HepG2 (cell line): ENCODE measurements at regions not wholly inside any gene's neighbourhood (a gene's known extent, or its start where the extent isn't known, plus 50 kb on each side); places are given as distances from the start of the nearest gene placed in this dataset.

Source experiments
- ATAC-seq: fragments of 200-7000 bp; cut with Tn5 transposase; 3 replicates; pipeline ENCODE4 v1.9.1; 2020; ENCODE audit warnings: mild to moderate bottlenecking, moderate library complexity
- BruUV-seq: library from RNA; stranded (reverse); fragments of 400-500 nt; replicated peaks from 2 replicates; lab custom pipeline; 2021; lab: Mats Ljungman, UMichigan
- CTCF ChIA-PET: fragments of 300-600 bp; formaldehyde crosslinking; extraction: SDS; loops from one replicate; lab custom pipeline; 2021; ENCODE audit warnings: low total read pairs, inconsistent platforms, low intra/inter-chr PET ratio; lab: Yijun Ruan, JAX
- POLR2A ChIA-PET: fragments of 350-600 bp; sonication (Branson Sonifier 250); formaldehyde crosslinking; loops from one replicate; lab custom pipeline; 2020; ENCODE audit warnings: antibody characterized with exemption, inconsistent platforms; lab: Yijun Ruan, JAX
- DNase-seq: peaks from one replicate; pipeline ENCODE4 v3.0.0-alpha.2; 2015; ENCODE audit warnings: low spot score
- FAIRE-seq: peaks from 3 replicates; lab custom pipeline; 2011; peaks lifted over from hg19 to GRCh38; lab: Jason Lieb, UNC
- H2AFZ ChIP-seq: one replicate; pipeline ENCODE4 v1.6.1; 2011; ENCODE audit warnings: low read length, inconsistent platforms
- H3K27ac ChIP-seq: fragments of 300-600 bp; 3 replicates; pipeline ENCODE4 v1.8.0; 2011; ENCODE audit warnings: mixed run types, mild to moderate bottlenecking, mixed read lengths, low read length, inconsistent platforms; ENCODE audit not compliant: insufficient read depth; ENCODE audit errors: extremely low read length
- H3K27me3 ChIP-seq, 2 experiments: fragments of 200-600 bp in 1 of 2; 2 replicates in 1 of 2; 3 replicates in 1 of 2; pipeline versions ENCODE4 v1.6.0 to v1.8.0; 2011; ENCODE audit warnings: low read length in 2 of 2, mild to moderate bottlenecking in 2 of 2, moderate library complexity in 2 of 2, inconsistent platforms in 1 of 2; ENCODE audit not compliant: insufficient read depth in 2 of 2, control insufficient read depth in 1 of 2
- H3K36me3 ChIP-seq, 2 experiments: fragments of 200-600 bp in 1 of 2; replicated peaks in 1 of 2; 2 replicates in 1 of 2; 3 replicates in 1 of 2; pipeline versions ENCODE4 v1.5.1 to v1.8.0; 2011; ENCODE audit warnings: low read length in 2 of 2, inconsistent platforms in 1 of 2; ENCODE audit not compliant: insufficient read depth in 2 of 2, control insufficient read depth in 1 of 2
- H3K4me1 ChIP-seq: 2 replicates; pipeline ENCODE4 v1.5.1; 2012; ENCODE audit warnings: low read length, inconsistent platforms; ENCODE audit not compliant: insufficient read depth
- H3K4me2 ChIP-seq: 2 replicates; pipeline ENCODE4 v1.6.0; 2011; ENCODE audit warnings: low read depth, low read length, inconsistent platforms
- H3K4me3 ChIP-seq, 3 experiments: fragments of 200-600 bp in 1 of 3; sonication (generic), shearing (Covaris generic) in 1 of 3; replicated peaks in 1 of 3; 2 replicates each; pipeline ENCODE4 v1.5.1; 2011 to 2016; ENCODE audit warnings: low read length in 3 of 3, inconsistent platforms in 2 of 3, low read depth in 2 of 3, mild to moderate bottlenecking in 2 of 3, control low read depth in 1 of 3, mixed read lengths in 1 of 3; ENCODE audit not compliant: insufficient read depth in 1 of 3
- H3K79me2 ChIP-seq: one replicate; pipeline ENCODE4 v1.6.1; 2011; ENCODE audit warnings: low read length, inconsistent platforms; ENCODE audit not compliant: insufficient read depth
- H3K9ac ChIP-seq: 2 replicates; pipeline ENCODE4 v1.6.0; 2011; ENCODE audit warnings: mild to moderate bottlenecking, low read depth, low read length, inconsistent platforms; ENCODE audit not compliant: insufficient read depth
- H3K9me3 ChIP-seq: 2 replicates; pipeline ENCODE4 v1.5.1; 2012; ENCODE audit warnings: mild to moderate bottlenecking, low read length
- H4K20me1 ChIP-seq: 2 replicates; pipeline ENCODE4 v1.6.0; 2011; ENCODE audit warnings: inconsistent platforms, mild to moderate bottlenecking, low read length, moderate library complexity; ENCODE audit not compliant: insufficient read depth
- BORCS8-MEF2B ChIP-seq: sonication (generic); formaldehyde crosslinking; IDR thresholded peaks from 2 replicates; pipeline ENCODE4 v1.8.0; 2022; ENCODE audit warnings: mild to moderate bottlenecking, missing genetic modification reagents
- DMAP1 ChIP-seq: IDR thresholded peaks from 2 replicates; pipeline ENCODE4 v1.6.1; 2016
- KLF11 ChIP-seq: IDR thresholded peaks from 2 replicates; pipeline ENCODE4 v1.6.1; 2016; ENCODE audit warnings: missing compliant biosample characterization
- MED1 ChIP-seq: sonication (generic); formaldehyde crosslinking; IDR thresholded peaks from 2 replicates; pipeline ENCODE4 v1.4.0; 2020; ENCODE audit warnings: missing genetic modification reagents
- MEF2D ChIP-seq: sonication (generic); formaldehyde crosslinking; IDR thresholded peaks from 2 replicates; pipeline ENCODE4 v1.5.1; 2020; ENCODE audit warnings: mild to moderate bottlenecking, missing genetic modification reagents
- NFIC ChIP-seq: IDR thresholded peaks from 2 replicates; pipeline ENCODE4 v1.6.1; 2012; ENCODE audit warnings: mild to moderate bottlenecking, low read length, inconsistent platforms
- NR0B2 ChIP-seq: sonication (generic); formaldehyde crosslinking; IDR thresholded peaks from 2 replicates; pipeline ENCODE4 v1.4.0; 2020; ENCODE audit warnings: mild to moderate bottlenecking, missing genetic modification reagents
- PAF1 ChIP-seq: IDR thresholded peaks from 2 replicates; pipeline ENCODE4 v1.6.1; 2016; ENCODE audit warnings: missing genetic modification reagents, missing compliant biosample characterization
- THAP7 ChIP-seq: sonication (generic); formaldehyde crosslinking; IDR thresholded peaks from 2 replicates; pipeline ENCODE4 v1.8.1; 2023; ENCODE audit warnings: mild to moderate bottlenecking, missing genetic modification reagents
- ZBTB25 ChIP-seq: IDR thresholded peaks from 2 replicates; pipeline ENCODE4 v1.6.1; 2018; ENCODE audit warnings: missing genetic modification reagents
- ZBTB42 ChIP-seq: sonication (generic); formaldehyde crosslinking; IDR thresholded peaks from 2 replicates; pipeline ENCODE4 v1.5.0; 2020; ENCODE audit warnings: mild to moderate bottlenecking, missing genetic modification reagents
- ZNF512 ChIP-seq: sonication (generic); formaldehyde crosslinking; IDR thresholded peaks from 2 replicates; pipeline ENCODE4 v1.4.0; 2020; ENCODE audit warnings: mild to moderate bottlenecking, missing genetic modification reagents
- ZNF597 ChIP-seq: sonication (generic); formaldehyde crosslinking; IDR thresholded peaks from 2 replicates; pipeline ENCODE4 v1.5.0; 2020; ENCODE audit warnings: missing genetic modification reagents
- ZNF713 ChIP-seq: sonication (generic); formaldehyde crosslinking; IDR thresholded peaks from 2 replicates; pipeline ENCODE4 v1.4.0; 2020; ENCODE audit warnings: mild to moderate bottlenecking, missing genetic modification reagents
- ZNF83 ChIP-seq: sonication (generic); formaldehyde crosslinking; IDR thresholded peaks from 2 replicates; pipeline ENCODE4 v1.4.0; 2020; ENCODE audit warnings: missing genetic modification reagents, mild to moderate bottlenecking, borderline replicate concordance
- ZSCAN12 ChIP-seq: sonication (generic); formaldehyde crosslinking; IDR thresholded peaks from 2 replicates; pipeline ENCODE4 v1.9.0; 2021; ENCODE audit warnings: mild to moderate bottlenecking, missing genetic modification reagents
- in situ Hi-C: cut with HindIII; loops from 2 replicates; pipeline ENCODE4 v1.10.0; 2017; ENCODE audit warnings: low pct_unique_long_range_greater_than_20kb; ENCODE audit not compliant: extremely low pct_ligation_motif_present
- intact Hi-C: fragments of 100-400 bp; cut with micrococcal nuclease; formaldehyde crosslinking; loops from one replicate; pipeline ENCODE4 v1.10.0; 2022; ENCODE audit not compliant: unreplicated experiment

GRCh38 chr13:82214341-82214740 lies 1667.9 kb downstream of the SLITRK1 start:
- peaks cover 27% of the 10 kb centered on the region for H3K9me3 ChIP-seq
- TF ChIP-seq BORCS8-MEF2B (no peak), KLF11 (CRISPR knock-in tag) (no peak), ZNF83 (no peak), PAF1 (no peak), NFIC (no peak), THAP7 (CRISPR knock-in tag) (no peak), ZNF512 (no peak), ZBTB25 (CRISPR knock-in tag) (no peak), MED1 (no peak), ZNF597 (CRISPR knock-in tag) (no peak), ZSCAN12 (CRISPR knock-in tag) (no peak), NR0B2 (no peak), ZBTB42 (CRISPR knock-in tag) (no peak), ZNF713 (CRISPR knock-in tag) (no peak), DMAP1 (CRISPR knock-in tag) (no peak), MEF2D (no peak)
- FAIRE-seq (no peak), ATAC-seq (no peak), DNase-seq (no peak)
- H3K4me3 ChIP-seq, result no peak overlapping the region
- no peaks in the 10 kb centered on the region for H4K20me1 ChIP-seq
- no peaks in the 10 kb centered on the region for H3K4me1 ChIP-seq
- intact Hi-C loops (no loop called here), in situ Hi-C loops (no loop called here)
- H2AFZ ChIP-seq, result no peak overlapping the region
- H3K27ac ChIP-seq, result no peak overlapping the region
- ChIA-PET POLR2A (no interaction called here), CTCF (no interaction called here)
- BruUV-seq, result no TSS peak
- no peaks in the 10 kb centered on the region for H3K27me3 ChIP-seq
- no peaks in the 10 kb centered on the region for H3K36me3 ChIP-seq
- no peak overlapping the region for H3K9ac ChIP-seq
- no peak overlapping the region for H3K4me2 ChIP-seq
- no peaks in the 10 kb centered on the region for H3K79me2 ChIP-seq
